Stimulated activated CD8-positive, alpha-beta memory T cell treated with anti-CD3 and anti-CD28 coated beads, Interleukin-15, amount 100 ng/mL, for 48 hours (primary cell): ENCODE measurements at regions not wholly inside any gene's neighbourhood (a gene's known extent, or its start where the extent isn't known, plus 50 kb on each side); places are given as distances from the start of the nearest gene placed in this dataset.

Experiments
- DNase-seq, 2 donors: peaks; one replicate each; pipeline ENCODE4 v3.0.0-alpha.2; 2020; ENCODE audit warnings: low read depth in 2 of 2

- no peak for DNase-seq
Measured at GRCh38 chr22:49201046-49201970, 626.4 kb downstream of the BRD1 start.

GRCh38 chr22:49199224-49199623 is 628.4 kb downstream of the BRD1 start:
- DNase-seq: no peak

- no peak for DNase-seq
Measured at GRCh38 chr22:49198705-49199084, 629.0 kb downstream of the BRD1 start.

- no peak for DNase-seq
Measured at GRCh38 chr22:49197986-49198704, 629.5 kb downstream of the BRD1 start.

- DNase-seq: no peak
Measured at GRCh38 chr22:49197505-49197904, 630.2 kb downstream of the BRD1 start.

GRCh38 chr22:49196046-49196511 is 631.6 kb downstream of the BRD1 start:
- no peak for DNase-seq

- no peak for DNase-seq
Measured at GRCh38 chr22:49195636-49196035, 632.0 kb downstream of the BRD1 start.

GRCh38 chr22:49193901-49194465 is 633.7 kb downstream of the BRD1 start:
- DNase-seq: no peak

- DNase-seq: no peak
Measured at GRCh38 chr22:49193348-49193747, 634.3 kb downstream of the BRD1 start.

GRCh38 chr22:49192857-49193250 is 634.8 kb downstream of the BRD1 start:
- no peak for DNase-seq

- no peak for DNase-seq
Measured at GRCh38 chr22:49192180-49192856, 635.4 kb downstream of the BRD1 start.

- DNase-seq: no peak
Measured at GRCh38 chr22:49191506-49191980, 636.1 kb downstream of the BRD1 start.

- no peak for DNase-seq
Measured at GRCh38 chr22:49190816-49191505, 636.7 kb downstream of the BRD1 start.

GRCh38 chr22:49189871-49190270 is 637.8 kb downstream of the BRD1 start:
- DNase-seq: no peak

- no peak for DNase-seq
Measured at GRCh38 chr22:49188591-49188990, 639.1 kb downstream of the BRD1 start.

- DNase-seq: no peak
Measured at GRCh38 chr22:49188091-49188490, 639.6 kb downstream of the BRD1 start.

GRCh38 chr22:49186762-49187161 is 640.9 kb downstream of the BRD1 start:
- DNase-seq: no peak

- no peak for DNase-seq
Measured at GRCh38 chr22:49186293-49186692, 641.4 kb downstream of the BRD1 start.

GRCh38 chr22:49185312-49185969 is 642.2 kb downstream of the BRD1 start:
- no peak for DNase-seq

GRCh38 chr22:49184736-49185135 is 642.9 kb downstream of the BRD1 start:
- no peak for DNase-seq

GRCh38 chr22:49183826-49184216 is 643.9 kb downstream of the BRD1 start:
- no peak for DNase-seq
